Tibial artery (tissue), 4 donors: ENCODE measurements at regions not wholly inside any gene's neighbourhood (a gene's known extent, or its start where the extent isn't known, plus 50 kb on each side); places are given as distances from the start of the nearest gene placed in this dataset.

ENCODE experiments used
- DNase-seq, 2 donors: peaks; one replicate each; pipeline ENCODE4 v3.0.0-alpha.2; 2019
- H3K27ac ChIP-seq, 2 donors: fragments of 200-600 bp; sonication (generic) in 1 of 2; 1 replicate in 1 of 2; 2 replicates in 1 of 2; pipeline ENCODE4 v1.5.1; 2018 to 2019; ENCODE audit warnings: mild to moderate bottlenecking in 1 of 2
- H3K27me3 ChIP-seq, 2 donors: fragments of 200-600 bp; sonication (generic) in 1 of 2; one replicate each; pipeline versions ENCODE4 v1.5.1 to v1.6.0; 2016 to 2019
- H3K36me3 ChIP-seq, 3 donors: fragments of 200-600 bp; sonication (generic) in 2 of 3; one replicate each; pipeline ENCODE4 v1.5.1; 2016 to 2019; ENCODE audit warnings: mild to moderate bottlenecking in 2 of 3
- H3K4me1 ChIP-seq, 4 donors: fragments of 200-600 bp; sonication (generic) in 2 of 4; 1 replicate in 3 of 4; 2 replicates in 1 of 4; pipeline ENCODE4 v1.5.1; 2016 to 2019
- H3K4me3 ChIP-seq, 2 donors: fragments of 200-600 bp; sonication (generic) in 1 of 2; 1 replicate in 1 of 2; 2 replicates in 1 of 2; pipeline ENCODE4 v1.5.1; 2018 to 2019; ENCODE audit warnings: mild to moderate bottlenecking in 2 of 2
- H3K9me3 ChIP-seq, 3 donors: fragments of 200-600 bp; sonication (generic) in 1 of 3; one replicate each; pipeline ENCODE4 v1.5.1; 2016 to 2019
- CTCF ChIP-seq, 2 experiments: fragments of 200-600 bp in 1 of 2; fragments of 450-650 bp in 1 of 2; IDR thresholded peaks; one replicate each; pipeline ENCODE4 v1.5.1; 2017 to 2019; ENCODE audit warnings: antibody characterized with exemption in 2 of 2, mild to moderate bottlenecking in 1 of 2, moderate library complexity in 1 of 2
- intact Hi-C: fragments of 100-400 bp; cut with DNase I; formaldehyde crosslinking; loops from one replicate; pipeline ENCODE4 v1.15.0; 2023; ENCODE audit warnings: low total_unique reads

- no peak for TF ChIP-seq CTCF (IDR thresholded peaks at IDR 0.05)
- Histone ChIP-seq H3K36me3 (no peaks in the 10 kb centered on the region), H3K4me1 (no peaks in the 10 kb centered on the region), H3K27ac (no peak overlapping the region), H3K4me3 (no peak overlapping the region), H3K9me3 (no peaks in the 10 kb centered on the region), H3K27me3 (no peaks in the 10 kb centered on the region)
- intact Hi-C loops = no loop called here
- DNase-seq = no peak
Measured at GRCh38 chr14:83568141-83568540, 1961.8 kb upstream of the FLRT2 start.

GRCh38 chr14:83575301-83575700, 1954.6 kb upstream of the FLRT2 start:
- intact Hi-C loops = no loop called here
- DNase-seq = no peak
- no peak overlapping the region for H3K4me3 ChIP-seq
- H3K27me3 ChIP-seq = no peaks in the 10 kb centered on the region
- H3K9me3 ChIP-seq = no peaks in the 10 kb centered on the region
- no peak overlapping the region for H3K27ac ChIP-seq
- TF ChIP-seq CTCF (IDR thresholded peaks at IDR 0.05) = no peak
- H3K36me3 ChIP-seq = no peaks in the 10 kb centered on the region
- H3K4me1 ChIP-seq = no peaks in the 10 kb centered on the region

- H3K27me3 ChIP-seq = no peaks in the 10 kb centered on the region
- intact Hi-C loops = no loop called here
- H3K4me3 ChIP-seq = no peak overlapping the region
- H3K9me3 ChIP-seq = no peaks in the 10 kb centered on the region
- H3K36me3 ChIP-seq = no peaks in the 10 kb centered on the region
- no peak overlapping the region for H3K27ac ChIP-seq
- H3K4me1 ChIP-seq = no peaks in the 10 kb centered on the region
- no peak for DNase-seq
- no peak for TF ChIP-seq CTCF (IDR thresholded peaks at IDR 0.05)
Measured at GRCh38 chr14:83583201-83583600, 1946.7 kb upstream of the FLRT2 start.

GRCh38 chr14:83594874-83595273, 1935.1 kb upstream of the FLRT2 start:
- H3K27me3 ChIP-seq = no peaks in the 10 kb centered on the region
- intact Hi-C loops = no loop called here
- H3K9me3 ChIP-seq = no peaks in the 10 kb centered on the region
- no peak for DNase-seq
- no peak for TF ChIP-seq CTCF (IDR thresholded peaks at IDR 0.05)
- H3K36me3 ChIP-seq = no peaks in the 10 kb centered on the region
- no peaks in the 10 kb centered on the region for H3K4me1 ChIP-seq
- no peak overlapping the region for H3K4me3 ChIP-seq
- H3K27ac ChIP-seq = no peak overlapping the region

- no peak overlapping the region for H3K4me3 ChIP-seq
- no peak overlapping the region for H3K27ac ChIP-seq
- H3K36me3 ChIP-seq = no peaks in the 10 kb centered on the region
- no peaks in the 10 kb centered on the region for H3K4me1 ChIP-seq
- no peak for DNase-seq
- TF ChIP-seq CTCF (IDR thresholded peaks at IDR 0.05) = no peak
- intact Hi-C loops = no loop called here
- peaks cover 0 to 6% (median 0%) of the 10 kb centered on the region in 3 donors for H3K9me3 ChIP-seq
- H3K27me3 ChIP-seq = no peaks in the 10 kb centered on the region
Measured at GRCh38 chr14:83607682-83608081, 1922.3 kb upstream of the FLRT2 start.

- H3K27ac ChIP-seq = no peak overlapping the region
- H3K4me3 ChIP-seq = no peak overlapping the region
- no peaks in the 10 kb centered on the region for H3K36me3 ChIP-seq
- H3K27me3 ChIP-seq = no peaks in the 10 kb centered on the region
- DNase-seq = no peak
- intact Hi-C loops = no loop called here
- H3K4me1 ChIP-seq = no peaks in the 10 kb centered on the region
- peaks cover 0 to 6% (median 0%) of the 10 kb centered on the region in 3 donors for H3K9me3 ChIP-seq
- no peak for TF ChIP-seq CTCF (IDR thresholded peaks at IDR 0.05)
Measured at GRCh38 chr14:83611491-83611890, 1918.5 kb upstream of the FLRT2 start.
